Mesenchymal stem cell (in vitro differentiated cells and primary cell): ENCODE measurements at regions not wholly inside any gene's neighbourhood (a gene's known extent, or its start where the extent isn't known, plus 50 kb on each side); places are given as distances from the start of the nearest gene placed in this dataset.

Experiments
- DNase-seq: peaks from one replicate; pipeline ENCODE4 v3.0.0-alpha.2; 2013
- H2AFZ ChIP-seq: one replicate; pipeline ENCODE4 v1.6.1; 2013; ENCODE audit warnings: low read depth, mild to moderate bottlenecking, control low read depth, inconsistent platforms, low read length, moderate library complexity
- H2AK5ac ChIP-seq: 2 replicates; pipeline ENCODE4 v1.6.1; 2013; ENCODE audit warnings: low read length, moderate library complexity, mild to moderate bottlenecking, inconsistent platforms; ENCODE audit not compliant: severe bottlenecking
- H2BK120ac ChIP-seq: one replicate; pipeline ENCODE4 v1.6.1; 2013; ENCODE audit warnings: low read depth, mild to moderate bottlenecking, inconsistent platforms, low read length, moderate library complexity
- H2BK12ac ChIP-seq, 2 experiments: one replicate each; pipeline ENCODE4 v1.6.1; 2013; ENCODE audit warnings: inconsistent platforms in 2 of 2, low read length in 2 of 2, mild to moderate bottlenecking in 2 of 2, moderate library complexity in 2 of 2, control low read depth in 1 of 2
- H2BK15ac ChIP-seq: one replicate; pipeline ENCODE4 v1.6.1; 2013; ENCODE audit warnings: mild to moderate bottlenecking, low read depth, inconsistent platforms; ENCODE audit not compliant: poor library complexity, severe bottlenecking
- H2BK5ac ChIP-seq: 2 replicates; pipeline ENCODE4 v1.6.1; 2013; ENCODE audit warnings: low read depth, mild to moderate bottlenecking, low read length, control low read depth, inconsistent platforms; ENCODE audit not compliant: poor library complexity, severe bottlenecking
- H3K14ac ChIP-seq, 2 experiments: one replicate each; pipeline ENCODE4 v1.6.1; 2013; ENCODE audit warnings: inconsistent platforms in 2 of 2, low read length in 2 of 2, control low read depth in 1 of 2, mild to moderate bottlenecking in 1 of 2, moderate library complexity in 1 of 2
- H3K18ac ChIP-seq, 2 experiments: one replicate each; pipeline ENCODE4 v1.6.1; 2013; ENCODE audit warnings: inconsistent platforms in 2 of 2, low read length in 2 of 2, control low read depth in 1 of 2, low read depth in 1 of 2, mild to moderate bottlenecking in 1 of 2
- H3K23ac ChIP-seq, 2 experiments: one replicate each; pipeline ENCODE4 v1.6.1; 2013; ENCODE audit warnings: inconsistent platforms in 2 of 2, low read length in 2 of 2, mild to moderate bottlenecking in 2 of 2, moderate library complexity in 2 of 2, control low read depth in 1 of 2
- H3K27ac ChIP-seq: 2 replicates; pipeline ENCODE4 v1.5.1; 2013; ENCODE audit warnings: mild to moderate bottlenecking, moderate library complexity, low read length, control low read depth, inconsistent platforms; ENCODE audit not compliant: poor library complexity, severe bottlenecking
- H3K27me3 ChIP-seq, 2 experiments: 2 replicates each; pipeline versions ENCODE4 v1.6.1 to v1.7.0; 2013; ENCODE audit warnings: low read length in 2 of 2, mild to moderate bottlenecking in 2 of 2, moderate library complexity in 2 of 2, control low read depth in 1 of 2, inconsistent platforms in 1 of 2; ENCODE audit not compliant: control insufficient read depth in 1 of 2, insufficient read depth in 1 of 2
- H3K36me3 ChIP-seq, 2 experiments: 2 replicates each; pipeline versions ENCODE4 v1.6.1 to v1.7.0; 2013; ENCODE audit warnings: low read length in 2 of 2, control low read depth in 1 of 2, inconsistent platforms in 1 of 2, low read depth in 1 of 2, mild to moderate bottlenecking in 1 of 2; ENCODE audit not compliant: insufficient read depth in 2 of 2, control insufficient read depth in 1 of 2
- H3K4ac ChIP-seq, 2 experiments: one replicate each; pipeline ENCODE4 v1.6.1; 2013; ENCODE audit warnings: inconsistent platforms in 2 of 2, low read length in 2 of 2, mild to moderate bottlenecking in 2 of 2, moderate library complexity in 2 of 2, control low read depth in 1 of 2, low read depth in 1 of 2
- H3K4me1 ChIP-seq: 2 replicates; pipeline ENCODE4 v1.6.1; 2013; ENCODE audit warnings: low read depth, low read length, control low read depth; ENCODE audit not compliant: control insufficient read depth, insufficient read depth
- H3K4me2 ChIP-seq: 2 replicates; pipeline ENCODE4 v1.6.1; 2013; ENCODE audit warnings: low read length, mild to moderate bottlenecking, inconsistent platforms; ENCODE audit not compliant: poor library complexity, severe bottlenecking
- H3K4me3 ChIP-seq, 2 experiments: 2 replicates each; pipeline versions ENCODE4 v1.5.1 to v1.7.0; 2013; ENCODE audit warnings: low read length in 2 of 2, mild to moderate bottlenecking in 2 of 2, control low read depth in 1 of 2, low read depth in 1 of 2; ENCODE audit not compliant: insufficient read depth in 1 of 2
- H3K79me1 ChIP-seq: replicated peaks from 2 replicates; pipeline ENCODE4 v1.6.1; 2013; ENCODE audit warnings: mild to moderate bottlenecking, control low read depth, low read length, inconsistent platforms; ENCODE audit not compliant: poor library complexity, severe bottlenecking
- H3K9ac ChIP-seq: 2 replicates; pipeline ENCODE4 v1.7.0; 2013; ENCODE audit warnings: mild to moderate bottlenecking, low read length, moderate library complexity
- H3K9me3 ChIP-seq: 2 replicates; pipeline ENCODE4 v1.7.0; 2013; ENCODE audit warnings: mild to moderate bottlenecking, low read length; ENCODE audit not compliant: control insufficient read depth
- H4K8ac ChIP-seq: one replicate; pipeline ENCODE4 v1.6.1; 2013; ENCODE audit warnings: inconsistent platforms, mild to moderate bottlenecking, low read length, moderate library complexity
- H4K91ac ChIP-seq: one replicate; pipeline ENCODE4 v1.6.1; 2013; ENCODE audit warnings: mild to moderate bottlenecking, low read length, inconsistent platforms
- WGBS: methylation state at CpG from one replicate; pipeline ENCODE4 v1.1.7; 2013; ENCODE audit warnings: mixed read lengths; 5-methylcytosine and 5-hydroxymethylcytosine counted together

- H3K14ac ChIP-seq: no peak overlapping the region
- H2AK5ac ChIP-seq: no peak overlapping the region
- no peak overlapping the region for H3K4me2 ChIP-seq
- DNase-seq: no peak
- H2BK120ac ChIP-seq: no peak overlapping the region
- H3K27me3 ChIP-seq: no peaks in the 10 kb centered on the region
- no peak overlapping the region for H4K91ac ChIP-seq
- H4K8ac ChIP-seq: no peak overlapping the region
- H3K9me3 ChIP-seq: no peaks in the 10 kb centered on the region
- H2BK12ac ChIP-seq: no peak overlapping the region
- H3K4me1 ChIP-seq: no peaks in the 10 kb centered on the region
- H3K27ac ChIP-seq: no peak overlapping the region
- WGBS: 100% methylated on average over 1 of the region's 2 CpGs
- no peak overlapping the region for H2BK15ac ChIP-seq
- H3K36me3 ChIP-seq: no peaks in the 10 kb centered on the region
- no peak overlapping the region for H3K9ac ChIP-seq
- H2AFZ ChIP-seq: no peak overlapping the region
- no peak overlapping the region for H3K4me3 ChIP-seq
- H2BK5ac ChIP-seq: no peak overlapping the region
- no peak overlapping the region for H3K18ac ChIP-seq
- no peak overlapping the region for H3K4ac ChIP-seq
- no peak overlapping the region for H3K23ac ChIP-seq
- no peaks in the 10 kb centered on the region for H3K79me1 ChIP-seq
Observed at GRCh38 chr14:87171141-87171540, 821.8 kb downstream of the GALC start.

DNA sequence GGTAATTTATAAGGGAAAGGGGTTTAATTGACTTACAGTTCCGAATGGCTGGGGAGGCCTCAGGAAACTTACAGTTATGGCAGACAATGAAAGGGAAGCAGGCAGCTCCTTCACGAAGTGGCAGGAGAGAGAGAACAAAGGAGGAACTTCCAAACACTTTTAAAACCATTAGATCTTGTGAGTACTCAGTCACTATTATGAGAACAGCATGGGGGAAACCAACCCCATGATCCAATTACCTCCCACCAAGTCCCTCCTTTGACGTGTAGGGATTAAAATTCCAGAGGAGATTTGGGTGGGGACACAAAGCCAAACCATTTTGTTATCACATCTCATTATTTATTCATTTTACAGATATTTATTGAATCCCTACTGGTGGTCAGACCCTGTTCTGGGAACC, 822.8 kb downstream of the GALC start:
- H4K8ac ChIP-seq: no peak overlapping the region
- H2BK5ac ChIP-seq: no peak overlapping the region
- H2BK12ac ChIP-seq: no peak overlapping the region
- H3K14ac ChIP-seq: no peak overlapping the region
- H3K4me2 ChIP-seq: no peak overlapping the region
- no peak overlapping the region for H3K18ac ChIP-seq
- no peak overlapping the region for H2AK5ac ChIP-seq
- no peaks in the 10 kb centered on the region for H3K36me3 ChIP-seq
- no peaks in the 10 kb centered on the region for H3K79me1 ChIP-seq
- no peak overlapping the region for H3K4me3 ChIP-seq
- WGBS: 58% methylated on average over 2 of the region's 3 CpGs
- H3K4ac ChIP-seq: no peak overlapping the region
- H2AFZ ChIP-seq: no peak overlapping the region
- no peak overlapping the region for H3K9ac ChIP-seq
- no peak overlapping the region for H3K27ac ChIP-seq
- H3K23ac ChIP-seq: no peak overlapping the region
- no peak for DNase-seq
- no peak overlapping the region for H4K91ac ChIP-seq
- no peak overlapping the region for H2BK15ac ChIP-seq
- H3K4me1 ChIP-seq: no peaks in the 10 kb centered on the region
- H3K9me3 ChIP-seq: no peaks in the 10 kb centered on the region
- no peaks in the 10 kb centered on the region for H3K27me3 ChIP-seq
- no peak overlapping the region for H2BK120ac ChIP-seq

GRCh38 chr14:87169362-87169761, 823.6 kb downstream of the GALC start:
- no peak overlapping the region for H3K23ac ChIP-seq
- H3K18ac ChIP-seq: no peak overlapping the region

DNA sequence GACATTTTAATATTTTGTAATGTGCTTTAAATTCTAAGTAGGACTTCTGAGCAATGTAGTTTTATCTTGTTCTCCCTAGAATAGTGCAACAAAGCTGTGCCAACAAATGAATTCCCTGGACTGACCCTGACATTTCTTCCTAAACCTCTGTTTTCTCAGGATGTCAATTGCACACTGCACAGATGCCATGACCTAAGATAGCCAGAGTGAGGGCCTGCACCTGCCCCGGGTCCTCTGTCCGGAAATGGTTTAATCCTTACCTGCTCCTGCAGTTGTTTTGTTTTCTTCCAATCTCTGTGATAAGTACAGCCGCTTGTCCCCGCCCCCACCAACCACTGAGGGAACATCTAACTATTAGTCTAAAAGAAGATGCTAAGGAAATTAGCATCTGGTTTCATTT, 831.5 kb downstream of the GALC start:
- Histone ChIP-seq H2AFZ (no peak overlapping the region), H3K9me3 (no peaks in the 10 kb centered on the region), H2BK120ac (no peak overlapping the region), H3K79me1 (no peaks in the 10 kb centered on the region), H3K4me1 (no peaks in the 10 kb centered on the region), H3K4ac (no peak overlapping the region), H2BK15ac (no peak overlapping the region), H3K18ac (no peak overlapping the region), H2AK5ac (no peak overlapping the region), H3K4me2 (no peak overlapping the region), H4K91ac (no peak overlapping the region), H2BK12ac (no peak overlapping the region), H3K27ac (no peak overlapping the region), H3K36me3 (no peaks in the 10 kb centered on the region), H4K8ac (no peak overlapping the region), H3K23ac (no peak overlapping the region), H3K9ac (no peak overlapping the region), H3K4me3 (no peak overlapping the region), H2BK5ac (no peak overlapping the region), H3K14ac (no peak overlapping the region), H3K27me3 (no peaks in the 10 kb centered on the region)
- WGBS: 82% methylated on average over 3 of the region's 4 CpGs
- DNase-seq: no peak

More at GRCh38 chr14:87169362-87169761, 823.6 kb downstream of the GALC start:
- Histone ChIP-seq H3K36me3 (no peaks in the 10 kb centered on the region), H4K91ac (no peak overlapping the region), H3K4me3 (no peak overlapping the region), H3K4me1 (no peaks in the 10 kb centered on the region), H2BK12ac (no peak overlapping the region), H3K27me3 (no peaks in the 10 kb centered on the region), H3K4ac (no peak overlapping the region), H3K14ac (no peak overlapping the region), H3K79me1 (no peaks in the 10 kb centered on the region), H3K4me2 (no peak overlapping the region), H3K27ac (no peak overlapping the region), H2BK5ac (no peak overlapping the region), H2AFZ (no peak overlapping the region), H2BK120ac (no peak overlapping the region), H4K8ac (no peak overlapping the region), H2AK5ac (no peak overlapping the region), H3K9me3 (no peaks in the 10 kb centered on the region), H2BK15ac (no peak overlapping the region), H3K9ac (no peak overlapping the region)
- WGBS: 89% methylated on average over 2 of the region's 2 CpGs
- DNase-seq: no peak
